ENCODE measurements at regions not wholly inside any gene's neighbourhood (a gene's known extent, or its start where the extent isn't known, plus 50 kb on each side); places are given as distances from the start of the nearest gene placed in this dataset.
A peak's percentile ranks its signal among the peaks of the same experiment; 100 is the strongest.

GRCh38 chr7:116429986-116430619 is 69.4 kb upstream of the CAV2 start:
- no peak overlapping the region for H3K9ac ChIP-seq (ENCODE audit: control insufficient read depth, extremely low read depth, insufficient read depth, low read length)

GRCh38 chr7:116431787-116432526 is 67.6 kb upstream of the CAV2 start:
- H3K9me3 ChIP-seq (ENCODE audit: control insufficient read depth, low read depth, low read length): no peaks in the 10 kb centered on the region
- no peak overlapping the region for H3K9ac ChIP-seq (ENCODE audit: control insufficient read depth, extremely low read depth, insufficient read depth, low read length)
- H4K20me1 ChIP-seq (ENCODE audit: control insufficient read depth, extremely low read depth, insufficient read depth, low read length): no peaks in the 10 kb centered on the region
- H3K79me2 ChIP-seq (ENCODE audit: control insufficient read depth, insufficient read depth, low read length): no peaks in the 10 kb centered on the region
- H3K4me1 ChIP-seq (ENCODE audit: control insufficient read depth, extremely low read depth, insufficient read depth, low read length): peaks cover 25% of the 10 kb centered on the region
- no peak overlapping the region for H2AFZ ChIP-seq (ENCODE audit: control insufficient read depth, low read length)
- no peak overlapping the region for H3K27ac ChIP-seq (ENCODE audit: control insufficient read depth, insufficient read depth, low read length)
- DNase-seq (ENCODE audit: low read depth, low spot score) (no peak), FAIRE-seq (no peak)
- dilution Hi-C loops (cut with MboI; ENCODE audit: extremely low pct_ligation_motif_present, low sequenced_read_pairs): no loop called here
- no peak overlapping the region for H3K4me3 ChIP-seq (ENCODE audit: control insufficient read depth in 2 of 3, extremely low read depth in 1 of 3, insufficient read depth in 2 of 3, low read depth in 1 of 3, low read length in 3 of 3)
- no peaks in the 10 kb centered on the region for H3K36me3 ChIP-seq (ENCODE audit: control insufficient read depth in 2 of 2, extremely low read depth in 1 of 2, insufficient read depth in 2 of 2, low read length in 2 of 2)
- no peaks in the 10 kb centered on the region for H3K27me3 ChIP-seq (ENCODE audit: control insufficient read depth, extremely low read depth, insufficient read depth, low read length)
- no peak overlapping the region for H3K4me2 ChIP-seq (ENCODE audit: control insufficient read depth, extremely low read depth, insufficient read depth, low read depth, low read length)
- TF ChIP-seq EZH2 (IDR thresholded peaks at IDR 0.05; ENCODE audit: low read length) (no peak), CTCF (optimal IDR thresholded peaks at IDR 0.05 in 1 of 3, IDR thresholded peaks at IDR 0.05 in 1 of 3, conservative IDR thresholded peaks at IDR 0.05 in 1 of 3; ENCODE audit: extremely low read depth in 1 of 3, insufficient read depth in 2 of 3, low read length in 3 of 3) (no peak)
- no peaks in the 10 kb centered on the region for H3K9me1 ChIP-seq (ENCODE audit: control insufficient read depth, extremely low read depth, insufficient read depth, low read length)

More at GRCh38 chr7:116429986-116430619, 69.4 kb upstream of the CAV2 start:
- Histone ChIP-seq H2AFZ (ENCODE audit: control insufficient read depth, low read length) (peak overlapping the region; percentile 75), H4K20me1 (ENCODE audit: control insufficient read depth, extremely low read depth, insufficient read depth, low read length) (no peaks in the 10 kb centered on the region), H3K79me2 (ENCODE audit: control insufficient read depth, insufficient read depth, low read length) (no peaks in the 10 kb centered on the region), H3K27me3 (ENCODE audit: control insufficient read depth, extremely low read depth, insufficient read depth, low read length) (no peaks in the 10 kb centered on the region), H3K4me3 (ENCODE audit: control insufficient read depth in 2 of 3, extremely low read depth in 1 of 3, insufficient read depth in 2 of 3, low read depth in 1 of 3, low read length in 3 of 3) (no peak overlapping the region), H3K9me1 (ENCODE audit: control insufficient read depth, extremely low read depth, insufficient read depth, low read length) (no peaks in the 10 kb centered on the region), H3K36me3 (ENCODE audit: control insufficient read depth in 2 of 2, extremely low read depth in 1 of 2, insufficient read depth in 2 of 2, low read length in 2 of 2) (no peaks in the 10 kb centered on the region), H3K9me3 (ENCODE audit: control insufficient read depth, low read depth, low read length) (no peaks in the 10 kb centered on the region), H3K4me1 (ENCODE audit: control insufficient read depth, extremely low read depth, insufficient read depth, low read length) (peaks cover 33% of the 10 kb centered on the region), H3K4me2 (ENCODE audit: control insufficient read depth, extremely low read depth, insufficient read depth, low read depth, low read length) (no peak overlapping the region), H3K27ac (ENCODE audit: control insufficient read depth, insufficient read depth, low read length) (no peak overlapping the region)
- FAIRE-seq: no peak
- TF ChIP-seq CTCF (optimal IDR thresholded peaks at IDR 0.05 in 1 of 3, IDR thresholded peaks at IDR 0.05 in 1 of 3, conservative IDR thresholded peaks at IDR 0.05 in 1 of 3; ENCODE audit: extremely low read depth in 1 of 3, insufficient read depth in 2 of 3, low read length in 3 of 3) (no peak), EZH2 (IDR thresholded peaks at IDR 0.05; ENCODE audit: low read length) (no peak)
- DNase-seq (ENCODE audit: low read depth, low spot score): no peak
- dilution Hi-C loops (cut with MboI; ENCODE audit: extremely low pct_ligation_motif_present, low sequenced_read_pairs): no loop called here
